HG03432 (cell line): ENCODE measurements at regions not wholly inside any gene's neighbourhood (a gene's known extent, or its start where the extent isn't known, plus 50 kb on each side); places are given as distances from the start of the nearest gene placed in this dataset.

ENCODE experiments used
- ATAC-seq: cut with Tn5 transposase; IDR thresholded peaks from one replicate; pipeline ENCODE4 v1.9.1; 2021; ENCODE audit warnings: mild to moderate bottlenecking, moderate library complexity; ENCODE audit not compliant: unreplicated experiment

GRCh38 chr3:180529778-180530177, 72.2 kb upstream of the TTC14 start:
- no peak for ATAC-seq

- no peak for ATAC-seq
These were observed 71.7 kb upstream of the TTC14 start for GRCh38 chr3:180530276-180530675.

GRCh38 chr3:180531303-180532278, 70.4 kb upstream of the TTC14 start:
- no peak for ATAC-seq

GRCh38 chr3:180534828-180535227, 67.1 kb upstream of the TTC14 start:
- ATAC-seq: no peak

GRCh38 chr3:180538493-180538892, 63.5 kb upstream of the TTC14 start:
- no peak for ATAC-seq

- ATAC-seq: no peak
These were observed 58.1 kb upstream of the TTC14 start for GRCh38 chr3:180543877-180544276.

GRCh38 chr3:180546863-180547262, 55.1 kb upstream of the TTC14 start:
- no peak for ATAC-seq

GRCh38 chr3:180548050-180548449, 53.9 kb upstream of the TTC14 start:
- no peak for ATAC-seq
